ENCODE measurements at regions not wholly inside any gene's neighbourhood (a gene's known extent, or its start where the extent isn't known, plus 50 kb on each side); places are given as distances from the start of the nearest gene placed in this dataset.

DNA sequence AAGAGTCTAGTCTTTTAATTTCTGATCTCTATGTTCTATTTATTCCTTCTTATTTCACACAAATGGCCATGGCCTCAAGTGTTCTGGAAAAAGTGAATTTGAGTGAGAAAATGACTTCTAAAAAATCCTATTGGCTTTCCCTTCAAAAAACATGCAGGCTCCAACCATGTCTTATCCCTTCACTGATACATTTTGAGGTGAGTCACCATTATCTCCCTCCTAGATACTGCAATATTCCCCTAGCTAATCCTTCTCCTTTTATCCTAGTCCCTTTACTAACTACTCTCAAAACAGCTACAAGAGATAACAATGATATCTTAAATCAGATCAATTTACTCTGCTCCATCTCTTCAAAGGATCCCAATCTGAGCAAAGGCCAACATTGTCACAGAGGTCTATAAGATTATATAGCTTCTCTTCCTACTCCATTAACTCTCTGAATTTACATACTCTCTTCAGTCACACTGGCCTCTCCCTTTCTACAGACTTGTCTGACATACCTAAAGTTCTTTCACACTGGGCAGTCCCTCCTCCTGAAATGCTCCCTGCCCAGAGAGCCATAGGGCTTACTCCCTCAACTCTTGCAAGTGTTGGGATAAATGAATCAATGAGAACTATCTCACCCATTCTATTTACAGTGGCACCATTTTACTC lies 129.2 kb downstream of the TENT5A start:
- TF ChIP-seq CTCF (conservative IDR thresholded peaks at IDR 0.05) (no peak), ZFX (IDR thresholded peaks at IDR 0.05) (no peak)
